Caco-2 (cell line): ENCODE measurements at regions not wholly inside any gene's neighbourhood (a gene's known extent, or its start where the extent isn't known, plus 50 kb on each side); places are given as distances from the start of the nearest gene placed in this dataset.

Experiments
- BruUV-seq: library from RNA; stranded (reverse); fragments of 400-500 nt; replicated peaks from 2 replicates; lab custom pipeline; 2021; lab: Mats Ljungman, UMichigan
- CTCF ChIA-PET: fragments of 300-600 bp; sonication (Branson Sonifier 250); formaldehyde crosslinking; loops from one replicate; lab custom pipeline; 2022; ENCODE audit warnings: antibody characterized with exemption; lab: Charles Lee
- POLR2A ChIA-PET: fragments of 300-600 bp; sonication (Branson Sonifier 250); formaldehyde crosslinking; loops from one replicate; lab custom pipeline; 2022; ENCODE audit warnings: antibody characterized with exemption; lab: Charles Lee
- DNase-seq, 2 experiments: peaks; one replicate each; pipeline versions ENCODE4 v3.0.0 to v3.0.0-alpha.2; 2020 to 2022
- H3K27me3 ChIP-seq: replicated peaks from 2 replicates; pipeline ENCODE4 v1.6.0; 2011; ENCODE audit warnings: low read length; ENCODE audit not compliant: control insufficient read depth, insufficient read depth
- H3K36me3 ChIP-seq: 2 replicates; pipeline ENCODE4 v1.5.1; 2011; ENCODE audit warnings: low read length; ENCODE audit not compliant: control insufficient read depth, insufficient read depth
- H3K4me1 ChIP-seq: fragments of 250-450 bp; sonication (Bioruptor Pico); 2 replicates; pipeline ENCODE4 v1.5.1; 2020; ENCODE audit warnings: mild to moderate bottlenecking
- H3K4me3 ChIP-seq: 2 replicates; pipeline ENCODE4 v1.5.1; 2011; ENCODE audit warnings: low read depth, mild to moderate bottlenecking, control low read depth, low read length
- H3K9me3 ChIP-seq: fragments of 250-450 bp; sonication (Bioruptor Pico); 2 replicates; pipeline ENCODE4 v1.5.1; 2020; ENCODE audit warnings: mild to moderate bottlenecking, moderate library complexity
- H3K27ac Mint-ChIP-seq: one replicate; pipeline ENCODE4 v1.8.0; 2022; ENCODE audit warnings: mixed read lengths; ENCODE audit not compliant: unreplicated experiment
- H3K27me3 Mint-ChIP-seq: one replicate; pipeline ENCODE4 v1.8.0; 2022; ENCODE audit warnings: mixed read lengths; ENCODE audit not compliant: insufficient read depth, unreplicated experiment
- H3K36me3 Mint-ChIP-seq: one replicate; pipeline ENCODE4 v1.8.0; 2022; ENCODE audit warnings: mild to moderate bottlenecking, mixed read lengths; ENCODE audit not compliant: insufficient read depth, unreplicated experiment
- H3K4me1 Mint-ChIP-seq: one replicate; pipeline ENCODE4 v1.8.0; 2022; ENCODE audit warnings: low read depth, mixed read lengths; ENCODE audit not compliant: unreplicated experiment
- H3K4me3 Mint-ChIP-seq: one replicate; pipeline ENCODE4 v1.8.0; 2022; ENCODE audit warnings: mild to moderate bottlenecking, moderate library complexity, mixed read lengths; ENCODE audit not compliant: unreplicated experiment
- H3K9me3 Mint-ChIP-seq: one replicate; pipeline ENCODE4 v1.8.0; 2022; ENCODE audit warnings: mixed read lengths; ENCODE audit not compliant: unreplicated experiment
- CTCF ChIP-seq, 2 experiments: fragments of 200-600 bp in 1 of 2; IDR thresholded peaks; 1 replicate in 1 of 2; 2 replicates in 1 of 2; pipeline versions ENCODE4 v1.5.1 to v1.8.0; 2011 to 2022; ENCODE audit warnings: antibody characterized with exemption in 1 of 2, control low read depth in 1 of 2, inconsistent platforms in 1 of 2, low read depth in 1 of 2, low read length in 1 of 2, mild to moderate bottlenecking in 1 of 2, moderate library complexity in 1 of 2; ENCODE audit not compliant: insufficient read depth in 1 of 2, severe bottlenecking in 1 of 2, unreplicated experiment in 1 of 2
- intact Hi-C: fragments of 100-400 bp; cut with micrococcal nuclease; formaldehyde crosslinking; loops from one replicate; pipeline ENCODE4 v1.10.0; 2022; ENCODE audit not compliant: unreplicated experiment

- H3K27me3 ChIP-seq = no peaks in the 10 kb centered on the region
- DNase-seq = no peak
- H3K9me3 ChIP-seq = no peaks in the 10 kb centered on the region
- intact Hi-C loops = no loop called here
- BruUV-seq = no TSS peak
- Mint-ChIP-seq H3K9me3 (no peaks in the 10 kb centered on the region), H3K27ac (no peak overlapping the region), H3K36me3 (no peaks in the 10 kb centered on the region), H3K27me3 (peaks cover 5% of the 10 kb centered on the region), H3K4me1 (no peaks in the 10 kb centered on the region), H3K4me3 (no peak overlapping the region)
- no peak for TF ChIP-seq CTCF (IDR thresholded peaks at IDR 0.05; ENCODE audit: insufficient read depth in 1 of 2, low read depth in 1 of 2, low read length in 1 of 2, severe bottlenecking in 1 of 2, unreplicated experiment in 1 of 2)
- ChIA-PET POLR2A (no interaction called here), CTCF (no interaction called here)
- no peaks in the 10 kb centered on the region for H3K36me3 ChIP-seq
- H3K4me3 ChIP-seq = no peak overlapping the region
- no peaks in the 10 kb centered on the region for H3K4me1 ChIP-seq
Observed at GRCh38 chr17:5794385-5794784, 210.1 kb upstream of the NLRP1 start.

GRCh38 chr17:5794881-5795506 lies 210.7 kb upstream of the NLRP1 start:
- H3K27me3 ChIP-seq = no peaks in the 10 kb centered on the region
- no peaks in the 10 kb centered on the region for H3K36me3 Mint-ChIP-seq
- CTCF ChIA-PET = no interaction called here

GRCh38 chr17:5797447-5798050 lies 213.2 kb upstream of the NLRP1 start:
- BruUV-seq = no TSS peak
- Mint-ChIP-seq H3K4me3 (no peak overlapping the region), H3K27ac (no peak overlapping the region), H3K4me1 (no peaks in the 10 kb centered on the region), H3K36me3 (no peaks in the 10 kb centered on the region), H3K27me3 (peaks cover 3% of the 10 kb centered on the region), H3K9me3 (no peaks in the 10 kb centered on the region)
- intact Hi-C loops = no loop called here
- CTCF ChIA-PET = no interaction called here
- no peak for DNase-seq
- POLR2A ChIA-PET = no interaction called here
- H3K27me3 ChIP-seq = no peaks in the 10 kb centered on the region
- no peaks in the 10 kb centered on the region for H3K4me1 ChIP-seq
- H3K9me3 ChIP-seq = no peaks in the 10 kb centered on the region
- H3K4me3 ChIP-seq = no peak overlapping the region
- TF ChIP-seq CTCF (IDR thresholded peaks at IDR 0.05; ENCODE audit: insufficient read depth in 1 of 2, low read depth in 1 of 2, low read length in 1 of 2, severe bottlenecking in 1 of 2, unreplicated experiment in 1 of 2) = no peak
- H3K36me3 ChIP-seq = no peaks in the 10 kb centered on the region

More at GRCh38 chr17:5794881-5795506, 210.7 kb upstream of the NLRP1 start:
- BruUV-seq = no TSS peak
- peaks cover 5% of the 10 kb centered on the region for H3K27me3 Mint-ChIP-seq
- no peaks in the 10 kb centered on the region for H3K4me1 Mint-ChIP-seq
- intact Hi-C loops = no loop called here
- H3K4me1 ChIP-seq = no peaks in the 10 kb centered on the region
- H3K4me3 Mint-ChIP-seq = no peak overlapping the region
- H3K36me3 ChIP-seq = no peaks in the 10 kb centered on the region
- no peaks in the 10 kb centered on the region for H3K9me3 Mint-ChIP-seq
- H3K27ac Mint-ChIP-seq = no peak overlapping the region
- POLR2A ChIA-PET = no interaction called here
- no peak for TF ChIP-seq CTCF (IDR thresholded peaks at IDR 0.05; ENCODE audit: insufficient read depth in 1 of 2, low read depth in 1 of 2, low read length in 1 of 2, severe bottlenecking in 1 of 2, unreplicated experiment in 1 of 2)
- H3K9me3 ChIP-seq = no peaks in the 10 kb centered on the region
- no peak for DNase-seq
- H3K4me3 ChIP-seq = no peak overlapping the region
